GM18867 (cell line): ENCODE measurements at regions not wholly inside any gene's neighbourhood (a gene's known extent, or its start where the extent isn't known, plus 50 kb on each side); places are given as distances from the start of the nearest gene placed in this dataset.
"Not testable (repeated sequence)": the region's sequence is repeated elsewhere in the genome, so short reads cannot be mapped to it uniquely, and the experiment has no call there.

Experiments
- ATAC-seq: cut with Tn5 transposase; IDR thresholded peaks from one replicate; pipeline ENCODE4 v1.9.1; 2021; ENCODE audit warnings: mild to moderate bottlenecking, moderate library complexity; ENCODE audit not compliant: unreplicated experiment

DNA sequence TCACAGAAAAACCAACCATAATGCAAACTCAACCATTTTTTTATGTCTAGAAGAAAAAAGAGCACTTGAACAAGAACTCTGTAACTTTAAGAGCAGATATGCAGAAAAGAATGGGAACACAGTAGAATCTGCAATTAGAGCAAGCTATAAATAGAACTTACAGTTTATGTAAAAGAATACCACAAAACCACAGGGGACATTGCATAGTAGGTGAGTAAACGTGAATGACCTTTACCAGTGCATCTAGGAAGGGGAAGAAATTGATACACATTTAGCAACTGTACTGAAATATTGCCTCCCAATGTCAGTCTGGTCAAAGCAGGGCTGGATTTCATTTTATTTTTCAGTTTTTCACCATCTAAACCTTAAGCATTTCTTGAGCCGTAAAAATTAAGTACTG, 242.2 kb upstream of the EDNRB start:
- ATAC-seq: peak; percentile 78

DNA sequence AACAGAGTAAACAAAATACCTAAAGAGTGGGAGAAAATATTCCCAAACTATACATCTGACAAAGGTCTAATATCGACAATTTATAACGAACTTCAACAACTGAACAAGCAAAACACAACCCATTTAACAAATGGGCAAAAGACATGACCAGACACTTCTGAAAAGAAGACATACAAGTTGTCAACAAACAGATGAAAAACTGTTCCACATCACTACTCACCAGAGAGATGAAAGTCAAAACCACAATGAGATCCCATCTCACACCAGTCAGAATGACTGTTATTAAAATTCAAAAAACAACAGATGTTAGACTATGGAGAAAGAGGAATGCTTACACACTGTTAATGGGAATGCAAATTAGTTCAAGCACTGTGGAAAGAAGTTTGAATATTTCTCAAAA, 233.8 kb upstream of the EDNRB start:
- no peak for ATAC-seq

- ATAC-seq: no peak
Measured at GRCh38 chr13:78147905-78148304, 229.3 kb upstream of the EDNRB start.

DNA sequence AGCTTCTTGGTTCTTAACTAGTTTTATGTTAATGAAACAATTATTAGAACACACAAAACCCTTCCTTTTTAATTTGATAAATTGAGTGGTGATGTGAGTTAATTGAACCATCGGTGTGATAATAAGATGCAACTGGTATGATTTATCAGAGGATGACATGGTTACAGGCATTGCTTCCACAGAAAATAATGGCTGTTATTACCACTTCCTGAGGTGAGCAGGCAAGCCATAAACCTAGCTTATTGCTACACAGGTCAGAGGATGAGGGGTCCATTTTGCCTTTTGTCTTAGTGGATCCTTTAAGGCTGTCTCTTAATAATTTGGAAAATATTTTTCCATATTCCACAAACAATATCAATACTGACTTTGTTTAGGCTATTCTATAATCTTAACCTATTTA, 226.6 kb upstream of the EDNRB start:
- no peak for ATAC-seq

GRCh38 chr13:78139765-78140164, 221.1 kb upstream of the EDNRB start:
- no peak for ATAC-seq

DNA sequence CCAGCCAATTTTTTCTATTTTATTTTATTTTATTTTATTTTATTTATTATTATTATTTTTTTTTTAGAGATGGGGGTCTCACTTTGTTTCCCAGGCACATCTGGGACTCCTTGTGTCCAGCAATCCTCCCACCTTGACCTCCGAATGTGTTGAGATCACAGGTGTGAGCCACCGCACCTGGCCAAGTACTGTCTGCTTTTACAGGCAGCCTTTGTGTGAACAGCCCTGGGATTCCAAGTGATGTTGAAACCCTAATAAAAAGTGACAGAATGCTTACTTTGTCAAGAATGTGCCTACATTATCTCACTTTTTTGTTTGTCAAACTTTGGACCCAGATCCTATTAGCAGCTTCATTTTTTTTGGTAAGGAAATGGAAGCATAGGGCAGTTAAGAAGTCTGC, 220.1 kb upstream of the EDNRB start:
- no peak for ATAC-seq

- ATAC-seq: peak; percentile 93
Measured at GRCh38 chr13:78137404-78138142, 218.9 kb upstream of the EDNRB start.

DNA sequence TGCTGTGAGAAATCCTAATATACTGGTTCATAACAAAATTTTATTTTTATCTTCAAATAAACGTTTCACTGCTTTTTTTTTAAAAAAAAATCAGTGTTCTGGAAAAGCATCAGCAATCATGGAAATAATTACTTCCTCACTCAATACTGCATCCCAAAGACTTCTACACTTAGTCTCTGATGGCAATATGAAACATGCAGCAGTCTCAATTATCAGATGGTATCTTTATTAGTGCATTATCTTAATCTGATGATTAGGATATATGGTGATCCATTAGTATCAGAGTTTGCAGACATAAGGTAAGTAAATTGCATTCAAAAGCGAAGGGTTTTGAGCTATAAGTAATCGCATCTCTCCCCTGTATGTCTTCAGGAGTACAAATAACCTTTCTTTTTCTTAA, 218.3 kb upstream of the EDNRB start:
- no peak for ATAC-seq

GRCh38 chr13:78133511-78133910, 214.9 kb upstream of the EDNRB start:
- ATAC-seq: no peak

DNA sequence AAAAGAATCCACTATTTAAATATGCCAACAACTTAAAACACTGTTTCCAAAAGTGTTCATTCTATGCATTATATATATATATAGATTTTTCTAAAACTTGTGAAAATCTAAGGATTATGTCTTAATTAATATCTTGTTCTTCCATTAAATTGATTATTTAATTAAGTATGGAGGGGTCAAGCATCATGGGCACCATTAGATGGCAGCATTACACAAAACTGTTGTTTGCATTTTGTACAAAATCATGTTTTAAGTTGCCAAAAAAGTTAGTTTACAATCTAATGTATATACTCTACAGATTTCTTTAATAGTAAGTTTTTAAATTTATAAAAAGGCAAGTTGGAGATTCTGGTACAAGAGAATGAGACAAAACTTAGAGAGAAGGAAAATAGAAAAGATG, 213.2 kb upstream of the EDNRB start:
- no peak for ATAC-seq

- no peak for ATAC-seq
Measured at GRCh38 chr13:78131346-78131745, 212.7 kb upstream of the EDNRB start.

GRCh38 chr13:78129823-78130222, 211.2 kb upstream of the EDNRB start:
- no peak for ATAC-seq

- ATAC-seq: no peak
Measured at GRCh38 chr13:78129359-78129758, 210.7 kb upstream of the EDNRB start.

- no peak for ATAC-seq
Measured at GRCh38 chr13:78121459-78122348, 203.1 kb upstream of the EDNRB start.

GRCh38 chr13:78121001-78121400, 202.4 kb upstream of the EDNRB start:
- ATAC-seq: no peak

- not testable (repeated sequence) for ATAC-seq
Measured at GRCh38 chr13:78120144-78120543, 201.5 kb upstream of the EDNRB start.

DNA sequence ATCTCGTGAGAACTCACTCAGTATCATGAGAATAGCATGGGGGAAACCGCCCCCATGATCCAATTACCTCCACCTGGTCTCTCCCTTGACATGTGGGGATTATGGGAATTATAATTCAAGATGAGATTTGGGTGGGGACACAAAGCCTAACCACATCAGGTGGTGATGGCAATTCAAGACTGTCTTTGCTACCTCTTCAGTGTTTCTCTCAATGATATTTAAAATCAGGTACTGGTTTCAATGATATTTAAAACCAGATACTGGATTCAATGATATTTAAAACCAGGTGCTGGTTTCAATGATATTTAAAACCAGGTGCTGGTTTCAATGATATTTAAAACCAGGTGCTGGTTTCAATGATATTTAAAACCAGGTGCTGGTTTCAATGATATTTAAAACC, 198.4 kb upstream of the EDNRB start:
- peak; percentile 46 for ATAC-seq

- no peak for ATAC-seq
Measured at GRCh38 chr13:78105656-78106055, 187.0 kb upstream of the EDNRB start.

- ATAC-seq: no peak
Measured at GRCh38 chr13:78103936-78104335, 185.3 kb upstream of the EDNRB start.

- no peak for ATAC-seq
Measured at GRCh38 chr13:78102741-78103140, 184.1 kb upstream of the EDNRB start.

- peak; percentile 72 for ATAC-seq
Measured at GRCh38 chr13:78102121-78102677, 183.6 kb upstream of the EDNRB start.

GRCh38 chr13:78100486-78100885, 181.9 kb upstream of the EDNRB start:
- no peak for ATAC-seq
